Panc1 (cell line): ENCODE measurements at regions not wholly inside any gene's neighbourhood (a gene's known extent, or its start where the extent isn't known, plus 50 kb on each side); places are given as distances from the start of the nearest gene placed in this dataset.

Experiments used
- CTCF ChIP-seq: fragments of 450-650 bp; IDR thresholded peaks from 2 replicates; pipeline ENCODE4 v1.5.1; 2017; ENCODE audit warnings: mild to moderate bottlenecking
- POLR2AphosphoS5 ChIP-seq: IDR thresholded peaks from 2 replicates; pipeline ENCODE4 v1.6.1; 2012; ENCODE audit warnings: mild to moderate bottlenecking, low read depth, low read length, moderate library complexity
- REST ChIP-seq, 2 experiments: IDR thresholded peaks; 2 replicates each; pipeline ENCODE4 v1.6.1; 2011 to 2012; ENCODE audit warnings: low read depth in 2 of 2, control low read depth in 1 of 2, low read length in 1 of 2, mild to moderate bottlenecking in 1 of 2, moderate library complexity in 1 of 2; ENCODE audit not compliant: insufficient read depth in 1 of 2
- SIN3A ChIP-seq: IDR thresholded peaks from 2 replicates; pipeline ENCODE4 v1.6.1; 2012; ENCODE audit warnings: low read depth, mild to moderate bottlenecking, low read length, moderate library complexity, borderline replicate concordance; ENCODE audit not compliant: insufficient read depth

- no peak for TF ChIP-seq CTCF
- no peak for TF ChIP-seq POLR2AphosphoS5
- no peak for TF ChIP-seq REST (IDR thresholded peaks at IDR 0.05; ENCODE audit: insufficient read depth in 1 of 2, low read depth in 2 of 2, low read length in 1 of 2)
- no peak for TF ChIP-seq SIN3A
These were observed 630.0 kb upstream of the TENM3 start for GRCh38 chr4:181613200-181613599.
